GM12878 (cell line): ENCODE measurements at regions not wholly inside any gene's neighbourhood (a gene's known extent, or its start where the extent isn't known, plus 50 kb on each side); places are given as distances from the start of the nearest gene placed in this dataset.

Experiments
- ATAC-seq: fragments of 200-7000 bp; cut with Tn5 transposase; 3 replicates; pipeline ENCODE4 v1.9.1; 2020; ENCODE audit warnings: mild to moderate bottlenecking, moderate library complexity
- BruUV-seq: library from RNA; stranded (reverse); fragments of 400-500 nt; replicated peaks from 2 replicates; lab custom pipeline; 2021; lab: Mats Ljungman, UMichigan
- CTCF ChIA-PET: fragments of 300-600 bp; sonication (Branson Sonifier 250); formaldehyde crosslinking; extraction: SDS; loops from one replicate; lab custom pipeline; 2021; ENCODE audit warnings: inconsistent platforms; lab: Yijun Ruan, JAX
- POLR2A ChIA-PET: fragments of 350-600 bp; formaldehyde crosslinking; extraction: SDS; loops from one replicate; lab custom pipeline; 2021; ENCODE audit warnings: inconsistent platforms; lab: Charles Lee
- RAD21 ChIA-PET: fragments of 300-600 bp; sonication (Branson Sonifier 250); formaldehyde crosslinking; loops from one replicate; lab custom pipeline; 2023; ENCODE audit warnings: antibody characterized with exemption; ENCODE audit not compliant: unreplicated experiment; lab: Charles Lee
- SMC1A ChIA-PET: fragments of 300-600 bp; sonication (Branson Sonifier 250); formaldehyde crosslinking; loops from one replicate; lab custom pipeline; 2023; ENCODE audit not compliant: unreplicated experiment, uncharacterized antibody; lab: Charles Lee
- DNase-seq: peaks from one replicate; pipeline ENCODE4 v3.0.0-alpha.2; 2011; ENCODE audit warnings: low read depth, low spot score
- FAIRE-seq: peaks from 3 replicates; lab custom pipeline; 2011; peaks lifted over from hg19 to GRCh38; lab: Jason Lieb, UNC
- H2AFZ ChIP-seq: 2 replicates; pipeline ENCODE4 v1.6.0; 2011; ENCODE audit warnings: low read depth, low read length, control low read depth; ENCODE audit not compliant: control insufficient read depth
- H3K27ac ChIP-seq: 2 replicates; pipeline ENCODE4 v1.5.1; 2011; ENCODE audit warnings: control low read depth; ENCODE audit not compliant: control insufficient read depth, insufficient read depth
- H3K27me3 ChIP-seq, 2 experiments: replicated peaks in 1 of 2; 2 replicates each; pipeline versions ENCODE4 v1.6.0 to v1.6.1; 2011; ENCODE audit warnings: low read length in 1 of 2; ENCODE audit not compliant: control insufficient read depth in 2 of 2, insufficient read depth in 2 of 2
- H3K36me3 ChIP-seq, 2 experiments: 2 replicates each; pipeline ENCODE4 v1.5.1; 2011; ENCODE audit warnings: low read length in 1 of 2; ENCODE audit not compliant: control insufficient read depth in 2 of 2, insufficient read depth in 2 of 2
- H3K4me1 ChIP-seq: 2 replicates; pipeline ENCODE4 v1.6.1; 2011; ENCODE audit warnings: mild to moderate bottlenecking, low read length, moderate library complexity, mixed read lengths; ENCODE audit not compliant: control insufficient read depth, insufficient read depth
- H3K4me2 ChIP-seq: 2 replicates; pipeline ENCODE4 v1.6.0; 2011; ENCODE audit warnings: control low read depth; ENCODE audit not compliant: control insufficient read depth, insufficient read depth
- H3K4me3 ChIP-seq: fragments of 200-600 bp; sonication (generic); 2 replicates; pipeline ENCODE4 v1.5.1; 2016
- H3K79me2 ChIP-seq: 2 replicates; pipeline ENCODE4 v1.6.0; 2011; ENCODE audit warnings: low read length; ENCODE audit not compliant: control insufficient read depth, insufficient read depth
- H3K9ac ChIP-seq: 2 replicates; pipeline ENCODE4 v1.8.0; 2011; ENCODE audit warnings: low read length, control low read depth, mixed read lengths; ENCODE audit not compliant: control insufficient read depth, insufficient read depth
- H3K9me3 ChIP-seq: replicated peaks from 3 replicates; pipeline ENCODE4 v1.5.1; 2011; ENCODE audit warnings: mild to moderate bottlenecking, low read length; ENCODE audit not compliant: control insufficient read depth, insufficient read depth
- H4K20me1 ChIP-seq: 2 replicates; pipeline ENCODE4 v1.6.0; 2011; ENCODE audit not compliant: control insufficient read depth, insufficient read depth
- CBFB ChIP-seq: IDR thresholded peaks from 2 replicates; pipeline ENCODE4 v1.6.1; 2016; ENCODE audit warnings: antibody characterized with exemption, low read depth
- CBX3 ChIP-seq: fragments of 200-600 bp; sonication (generic); IDR thresholded peaks from 2 replicates; pipeline ENCODE4 v1.6.1; 2016; ENCODE audit warnings: low read depth, borderline replicate concordance
- EED ChIP-seq: sonication (generic); IDR thresholded peaks from 2 replicates; pipeline ENCODE4 v1.6.1; 2016; ENCODE audit warnings: antibody characterized with exemption, low read depth
- FOXK2 ChIP-seq: fragments of 450-650 bp; IDR thresholded peaks from 2 replicates; pipeline ENCODE4 v1.6.1; 2017; ENCODE audit warnings: mild to moderate bottlenecking, moderate library complexity
- HDAC2 ChIP-seq: fragments of 200-600 bp; sonication (generic); IDR thresholded peaks from 2 replicates; pipeline ENCODE4 v1.6.1; 2017
- MXI1 ChIP-seq: fragments of 150-350 bp; IDR thresholded peaks from 2 replicates; pipeline ENCODE4 v1.6.1; 2011; ENCODE audit warnings: low read depth, mild to moderate bottlenecking, inconsistent platforms, low read length, improper control_type of control experiment
- NFIC ChIP-seq: IDR thresholded peaks from 2 replicates; pipeline ENCODE4 v1.6.1; 2012; ENCODE audit warnings: low read depth, mild to moderate bottlenecking, inconsistent platforms, low read length, moderate library complexity
- NR2C2 ChIP-seq: IDR thresholded peaks from 2 replicates; pipeline ENCODE4 v1.6.1; 2011; ENCODE audit warnings: borderline replicate concordance, low read depth; ENCODE audit not compliant: control insufficient read depth, insufficient read length
- PML ChIP-seq: IDR thresholded peaks from 2 replicates; pipeline ENCODE4 v1.6.1; 2012; ENCODE audit warnings: low read length, inconsistent platforms
- POLR2A ChIP-seq: IDR thresholded peaks from 2 replicates; pipeline ENCODE4 v1.6.1; 2011; ENCODE audit warnings: low read depth, mild to moderate bottlenecking, low read length
- SREBF1 ChIP-seq: IDR thresholded peaks from 2 replicates; pipeline ENCODE4 v1.6.1; 2012; ENCODE audit warnings: mild to moderate bottlenecking, low read length
- STAT3 ChIP-seq: IDR thresholded peaks from 2 replicates; pipeline ENCODE4 v1.6.1; 2011; ENCODE audit warnings: low read depth, low read length, improper control_type of control experiment
- TAF1 ChIP-seq: IDR thresholded peaks from 2 replicates; pipeline ENCODE4 v1.6.1; 2011; ENCODE audit warnings: mild to moderate bottlenecking, low read depth, low read length, borderline replicate concordance
- YY1 ChIP-seq: IDR thresholded peaks from 2 replicates; pipeline ENCODE4 v1.6.1; 2011; ENCODE audit warnings: low read depth, mild to moderate bottlenecking, low read length
- WGBS: methylation state at CpG from one replicate; pipeline ENCODE4 v1.1.6; 2016; ENCODE audit warnings: low lambda C conversion rate; ENCODE audit not compliant: insufficient replicate concordance, insufficient coverage; ENCODE audit errors: missing lambda C conversion rate; 5-methylcytosine and 5-hydroxymethylcytosine counted together
- in situ Hi-C: fragments of 300-500 bp; cut with MboI; formaldehyde crosslinking; loops from 9 replicates; pipeline ENCODE4 v1.14.3; 2018; ENCODE audit warnings: mixed read lengths
- intact Hi-C: fragments of 100-400 bp; cut with micrococcal nuclease; formaldehyde crosslinking; loops from one replicate; pipeline ENCODE4 v1.14.2; 2022; ENCODE audit not compliant: unreplicated experiment
- TF ChIP-seq, protein P1 (sequence below): IDR thresholded peaks from 2 replicates; pipeline ENCODE4 v1.6.1; 2011; ENCODE audit warnings: mild to moderate bottlenecking, low read depth, low read length, moderate library complexity; ENCODE audit not compliant: insufficient replicate concordance

DNA sequence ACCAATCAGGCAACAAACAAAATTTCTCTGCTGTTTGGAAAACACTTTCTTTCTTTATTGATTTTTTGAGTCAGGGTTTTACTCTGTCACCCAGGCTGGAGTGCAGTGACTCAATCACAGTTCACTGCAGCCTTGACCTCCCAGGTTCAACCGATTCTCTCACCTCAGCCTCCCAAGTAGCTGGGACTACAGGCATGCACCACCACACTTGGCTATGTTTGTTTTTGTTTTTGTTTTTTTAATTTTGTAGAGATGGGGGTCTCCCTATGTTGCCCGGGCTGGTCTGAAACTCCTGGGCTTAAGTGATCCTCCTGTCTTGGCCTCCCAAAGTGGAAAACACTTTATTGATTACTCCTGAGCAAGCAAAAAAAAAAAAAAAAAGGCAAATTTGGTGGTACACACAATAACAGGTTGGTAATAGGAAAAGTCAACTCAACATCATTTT, 276.4 kb downstream of the SOX9 start:
- Histone ChIP-seq H3K79me2 (no peaks in the 10 kb centered on the region), H3K27ac (no peak overlapping the region), H3K36me3 (no peaks in the 10 kb centered on the region), H3K4me1 (peaks cover 9% of the 10 kb centered on the region), H3K27me3 (no peaks in the 10 kb centered on the region), H2AFZ (no peak overlapping the region), H3K4me2 (no peak overlapping the region), H3K9me3 (no peaks in the 10 kb centered on the region), H4K20me1 (no peaks in the 10 kb centered on the region), H3K4me3 (no peak overlapping the region), H3K9ac (no peak overlapping the region)
- ChIA-PET CTCF (interaction anchor here (0.7 kb wide), 1 partner anchor 13 kb away, joined by 4 read pairs; no protein-coding TSS in a partner anchor), SMC1A (interaction anchor here (0.6 to 2.2 kb wide), 2 partner anchors 10 to 277 kb away, joined by 3 to 8 read pairs; partner anchors contain the start of gene SOX9), POLR2A (interaction anchor here (0.7 to 6.7 kb wide), 2 partner anchors 9 to 1800 kb away, joined by 4 to 38 read pairs; no protein-coding TSS in a partner anchor), RAD21 (interaction anchor here (0.8 to 1.2 kb wide), 2 partner anchors 23 to 26 kb away, joined by 3 read pairs; no protein-coding TSS in a partner anchor)
- ATAC-seq: no peak
- TF ChIP-seq NFIC (no peak), CBFB (no peak), STAT3 (no peak), MXI1 (no peak), FOXK2 (no peak), HDAC2 (no peak), CBX3 (no peak)
- no peak for FAIRE-seq
- WGBS: 20% methylated on average over 2 of the region's 2 CpGs
- BruUV-seq: no TSS peak
- intact Hi-C loops (no loop called here), in situ Hi-C loops (loop anchor here (25.0 kb wide), 2 partner anchors 1635 to 1760 kb away; no protein-coding TSS in a partner anchor)
- no peak for DNase-seq

DNA sequence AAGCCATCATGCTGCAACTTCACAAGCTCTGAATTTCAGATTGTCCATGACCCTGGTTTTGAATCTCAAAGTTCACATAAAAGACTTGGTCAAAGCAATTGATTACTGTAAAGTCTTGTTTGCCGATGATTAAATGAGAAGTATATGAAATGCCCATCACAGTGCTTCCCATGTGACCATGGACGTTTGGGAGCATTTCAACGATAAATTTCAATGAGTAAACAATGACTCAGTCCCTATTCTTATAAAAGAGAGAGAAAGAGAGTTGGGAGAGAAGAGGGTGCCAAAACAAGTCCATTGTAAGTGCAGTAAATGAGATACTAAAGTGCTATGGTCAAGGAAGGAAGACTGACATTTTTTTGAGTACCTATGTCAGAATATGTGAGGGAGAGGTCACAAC, 276.9 kb downstream of the SOX9 start:
- DNase-seq (no peak), FAIRE-seq (no peak), ATAC-seq (no peak)
- Histone ChIP-seq H3K9ac (no peak overlapping the region), H4K20me1 (no peaks in the 10 kb centered on the region), H3K27ac (no peak overlapping the region), H3K4me2 (no peak overlapping the region), H3K79me2 (no peaks in the 10 kb centered on the region), H3K27me3 (no peaks in the 10 kb centered on the region), H3K9me3 (no peaks in the 10 kb centered on the region), H3K4me1 (peaks cover 5% of the 10 kb centered on the region), H3K36me3 (no peaks in the 10 kb centered on the region), H3K4me3 (no peak overlapping the region), H2AFZ (no peak overlapping the region)
- ChIA-PET CTCF (interaction anchor here (0.7 kb wide), 1 partner anchor 13 kb away, joined by 4 read pairs; no protein-coding TSS in a partner anchor), RAD21 (interaction anchor here (0.8 kb wide), 1 partner anchor 22 kb away, joined by 3 read pairs; no protein-coding TSS in a partner anchor), SMC1A (interaction anchor here (0.6 to 2.2 kb wide), 2 partner anchors 10 to 277 kb away, joined by 3 to 8 read pairs; partner anchors contain the start of gene SOX9), POLR2A (interaction anchor here (0.7 kb wide), 1 partner anchor 1801 kb away, joined by 4 read pairs; no protein-coding TSS in a partner anchor)
- WGBS: 79% methylated on average over 3 of the region's 3 CpGs
- no TSS peak for BruUV-seq
- intact Hi-C loops: no loop called here
- in situ Hi-C loops: loop anchor here (25.0 kb wide), 2 partner anchors 1635 to 1760 kb away; no protein-coding TSS in a partner anchor
- TF ChIP-seq SREBF1: no peak
- no peak for TF ChIP-seq YY1
- TF ChIP-seq NR2C2: no peak
- no peak for TF ChIP-seq POLR2A
- TF ChIP-seq PML: no peak
- TF ChIP-seq, protein P1, sequence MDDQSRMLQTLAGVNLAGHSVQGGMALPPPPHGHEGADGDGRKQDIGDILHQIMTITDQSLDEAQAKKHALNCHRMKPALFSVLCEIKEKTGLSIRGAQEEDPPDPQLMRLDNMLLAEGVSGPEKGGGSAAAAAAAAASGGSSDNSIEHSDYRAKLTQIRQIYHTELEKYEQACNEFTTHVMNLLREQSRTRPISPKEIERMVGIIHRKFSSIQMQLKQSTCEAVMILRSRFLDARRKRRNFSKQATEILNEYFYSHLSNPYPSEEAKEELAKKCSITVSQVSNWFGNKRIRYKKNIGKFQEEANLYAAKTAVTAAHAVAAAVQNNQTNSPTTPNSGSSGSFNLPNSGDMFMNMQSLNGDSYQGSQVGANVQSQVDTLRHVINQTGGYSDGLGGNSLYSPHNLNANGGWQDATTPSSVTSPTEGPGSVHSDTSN: no peak
- TF ChIP-seq TAF1: no peak
- no peak for TF ChIP-seq EED
